ENCODE measurements at regions not wholly inside any gene's neighbourhood (a gene's known extent, or its start where the extent isn't known, plus 50 kb on each side); places are given as distances from the start of the nearest gene placed in this dataset.

DNA sequence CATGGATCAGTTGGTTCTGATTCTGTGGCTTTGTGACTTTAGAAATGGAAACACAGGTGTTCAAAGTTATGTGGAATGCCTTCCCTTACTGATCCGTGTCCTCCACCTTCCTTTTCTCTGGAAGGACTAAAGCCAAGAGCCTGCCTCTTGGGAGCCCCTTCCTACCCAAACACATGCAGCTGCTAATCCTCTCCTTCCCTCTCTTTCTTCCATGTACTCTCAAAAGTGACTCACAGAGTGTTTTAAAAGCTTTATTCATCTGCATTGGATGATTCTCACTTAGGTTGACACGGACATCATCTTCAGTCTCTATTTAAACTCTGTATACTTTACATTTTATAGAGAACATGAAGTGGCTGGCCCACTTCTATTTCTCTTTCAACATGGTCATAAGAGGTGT, 856.5 kb upstream of the ARPP21 start:
- TF ChIP-seq, protein P1, sequence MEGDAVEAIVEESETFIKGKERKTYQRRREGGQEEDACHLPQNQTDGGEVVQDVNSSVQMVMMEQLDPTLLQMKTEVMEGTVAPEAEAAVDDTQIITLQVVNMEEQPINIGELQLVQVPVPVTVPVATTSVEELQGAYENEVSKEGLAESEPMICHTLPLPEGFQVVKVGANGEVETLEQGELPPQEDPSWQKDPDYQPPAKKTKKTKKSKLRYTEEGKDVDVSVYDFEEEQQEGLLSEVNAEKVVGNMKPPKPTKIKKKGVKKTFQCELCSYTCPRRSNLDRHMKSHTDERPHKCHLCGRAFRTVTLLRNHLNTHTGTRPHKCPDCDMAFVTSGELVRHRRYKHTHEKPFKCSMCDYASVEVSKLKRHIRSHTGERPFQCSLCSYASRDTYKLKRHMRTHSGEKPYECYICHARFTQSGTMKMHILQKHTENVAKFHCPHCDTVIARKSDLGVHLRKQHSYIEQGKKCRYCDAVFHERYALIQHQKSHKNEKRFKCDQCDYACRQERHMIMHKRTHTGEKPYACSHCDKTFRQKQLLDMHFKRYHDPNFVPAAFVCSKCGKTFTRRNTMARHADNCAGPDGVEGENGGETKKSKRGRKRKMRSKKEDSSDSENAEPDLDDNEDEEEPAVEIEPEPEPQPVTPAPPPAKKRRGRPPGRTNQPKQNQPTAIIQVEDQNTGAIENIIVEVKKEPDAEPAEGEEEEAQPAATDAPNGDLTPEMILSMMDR (IDR thresholded peaks at IDR 0.05): no peak
- no peak for TF ChIP-seq POLR2A (IDR thresholded peaks at IDR 0.05)

Measured in tibial nerve (tissue), 3 donors.